SHP77 (cell line): ENCODE measurements at regions not wholly inside any gene's neighbourhood (a gene's known extent, or its start where the extent isn't known, plus 50 kb on each side); places are given as distances from the start of the nearest gene placed in this dataset.

Source experiments
- DNase-seq, 2 experiments: peaks; one replicate each; lab custom pipeline; 2025; lab: John Stamatoyannopoulos, UW

GRCh38 chr9:106324591-106325280, 538.2 kb upstream of the ZNF462 start:
- DNase-seq: no peak

GRCh38 chr9:106326493-106326892, 536.5 kb upstream of the ZNF462 start:
- DNase-seq: no peak

GRCh38 chr9:106333481-106333880, 529.5 kb upstream of the ZNF462 start:
- DNase-seq: peak; percentile 50 to 69

GRCh38 chr9:106334081-106334480, 528.9 kb upstream of the ZNF462 start:
- no peak for DNase-seq

GRCh38 chr9:106339882-106340281, 523.1 kb upstream of the ZNF462 start:
- no peak for DNase-seq

GRCh38 chr9:106350777-106351176, 512.2 kb upstream of the ZNF462 start:
- DNase-seq: no peak

GRCh38 chr9:106356924-106357323, 506.0 kb upstream of the ZNF462 start:
- DNase-seq: no peak

GRCh38 chr9:106358331-106358730, 504.6 kb upstream of the ZNF462 start:
- no peak for DNase-seq

- DNase-seq: no peak
Measured at GRCh38 chr9:106376689-106377088, 486.3 kb upstream of the ZNF462 start.

GRCh38 chr9:106383072-106383471, 479.9 kb upstream of the ZNF462 start:
- DNase-seq: no peak

- DNase-seq: no peak
Measured at GRCh38 chr9:106387965-106388364, 475.0 kb upstream of the ZNF462 start.

GRCh38 chr9:106393226-106393625, 469.7 kb upstream of the ZNF462 start:
- DNase-seq: no peak

GRCh38 chr9:106400170-106400569, 462.8 kb upstream of the ZNF462 start:
- DNase-seq: no peak

- DNase-seq: no peak
Measured at GRCh38 chr9:106400950-106401349, 462.0 kb upstream of the ZNF462 start.

- no peak for DNase-seq
Measured at GRCh38 chr9:106403081-106403480, 459.9 kb upstream of the ZNF462 start.

GRCh38 chr9:106404137-106404536, 458.8 kb upstream of the ZNF462 start:
- no peak for DNase-seq

GRCh38 chr9:106405871-106406435, 457.0 kb upstream of the ZNF462 start:
- DNase-seq: no peak

- DNase-seq: no peak
Measured at GRCh38 chr9:106414042-106414441, 448.9 kb upstream of the ZNF462 start.

- DNase-seq: no peak
Measured at GRCh38 chr9:106417685-106418084, 445.3 kb upstream of the ZNF462 start.

GRCh38 chr9:106419829-106420228, 443.1 kb upstream of the ZNF462 start:
- DNase-seq: no peak

- DNase-seq: no peak
Measured at GRCh38 chr9:106420511-106420944, 442.4 kb upstream of the ZNF462 start.

- no peak for DNase-seq
Measured at GRCh38 chr9:106421772-106422171, 441.2 kb upstream of the ZNF462 start.

- DNase-seq: no peak
Measured at GRCh38 chr9:106423575-106423974, 439.4 kb upstream of the ZNF462 start.

GRCh38 chr9:106432631-106433030, 430.3 kb upstream of the ZNF462 start:
- DNase-seq: no peak
